Kidney epithelial cell (primary cell): ENCODE measurements at regions not wholly inside any gene's neighbourhood (a gene's known extent, or its start where the extent isn't known, plus 50 kb on each side); places are given as distances from the start of the nearest gene placed in this dataset.

ENCODE experiments used
- DNase-seq: peaks from one replicate; pipeline ENCODE4 v3.0.0-alpha.2; 2010; ENCODE audit warnings: low read depth
- H3K27me3 ChIP-seq: 2 replicates; pipeline ENCODE4 v1.6.0; 2011; ENCODE audit warnings: low read length; ENCODE audit not compliant: control insufficient read depth, insufficient read depth
- H3K36me3 ChIP-seq: 2 replicates; pipeline ENCODE4 v1.5.1; 2011; ENCODE audit warnings: low read length; ENCODE audit not compliant: control insufficient read depth, insufficient read depth
- H3K4me3 ChIP-seq: 2 replicates; pipeline ENCODE4 v1.5.1; 2011; ENCODE audit warnings: low read depth, mild to moderate bottlenecking, control low read depth, low read length
- TF ChIP-seq, protein P1 (sequence below): IDR thresholded peaks from 2 replicates; pipeline ENCODE4 v1.5.1; 2011; ENCODE audit warnings: mild to moderate bottlenecking, moderate library complexity, low read length, control low read depth, inconsistent platforms; ENCODE audit not compliant: insufficient read depth, poor library complexity, severe bottlenecking

DNA sequence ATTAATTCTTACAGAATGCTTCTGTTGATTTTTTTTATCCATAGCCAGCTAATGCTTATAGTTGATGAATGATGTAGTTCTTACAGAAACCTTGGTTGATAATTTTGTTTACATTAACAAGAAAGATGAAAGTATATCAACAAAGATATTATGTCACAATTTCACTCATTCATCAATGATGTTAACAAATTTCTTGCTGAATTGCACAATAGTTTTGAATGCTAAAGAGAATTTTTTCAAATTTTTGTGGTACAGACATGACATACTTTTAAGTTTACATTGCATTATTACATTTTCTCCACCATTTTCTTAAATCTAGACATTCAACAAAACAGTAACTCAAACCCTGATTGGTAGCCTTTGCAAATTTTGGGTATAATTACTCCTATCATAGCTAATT, 236.3 kb downstream of the FOXD2 start:
- H3K4me3 ChIP-seq = no peak overlapping the region
- H3K27me3 ChIP-seq = peaks cover 9% of the 10 kb centered on the region
- TF ChIP-seq, protein P1, sequence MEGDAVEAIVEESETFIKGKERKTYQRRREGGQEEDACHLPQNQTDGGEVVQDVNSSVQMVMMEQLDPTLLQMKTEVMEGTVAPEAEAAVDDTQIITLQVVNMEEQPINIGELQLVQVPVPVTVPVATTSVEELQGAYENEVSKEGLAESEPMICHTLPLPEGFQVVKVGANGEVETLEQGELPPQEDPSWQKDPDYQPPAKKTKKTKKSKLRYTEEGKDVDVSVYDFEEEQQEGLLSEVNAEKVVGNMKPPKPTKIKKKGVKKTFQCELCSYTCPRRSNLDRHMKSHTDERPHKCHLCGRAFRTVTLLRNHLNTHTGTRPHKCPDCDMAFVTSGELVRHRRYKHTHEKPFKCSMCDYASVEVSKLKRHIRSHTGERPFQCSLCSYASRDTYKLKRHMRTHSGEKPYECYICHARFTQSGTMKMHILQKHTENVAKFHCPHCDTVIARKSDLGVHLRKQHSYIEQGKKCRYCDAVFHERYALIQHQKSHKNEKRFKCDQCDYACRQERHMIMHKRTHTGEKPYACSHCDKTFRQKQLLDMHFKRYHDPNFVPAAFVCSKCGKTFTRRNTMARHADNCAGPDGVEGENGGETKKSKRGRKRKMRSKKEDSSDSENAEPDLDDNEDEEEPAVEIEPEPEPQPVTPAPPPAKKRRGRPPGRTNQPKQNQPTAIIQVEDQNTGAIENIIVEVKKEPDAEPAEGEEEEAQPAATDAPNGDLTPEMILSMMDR = no peak
- no peaks in the 10 kb centered on the region for H3K36me3 ChIP-seq
- DNase-seq = no peak

DNA sequence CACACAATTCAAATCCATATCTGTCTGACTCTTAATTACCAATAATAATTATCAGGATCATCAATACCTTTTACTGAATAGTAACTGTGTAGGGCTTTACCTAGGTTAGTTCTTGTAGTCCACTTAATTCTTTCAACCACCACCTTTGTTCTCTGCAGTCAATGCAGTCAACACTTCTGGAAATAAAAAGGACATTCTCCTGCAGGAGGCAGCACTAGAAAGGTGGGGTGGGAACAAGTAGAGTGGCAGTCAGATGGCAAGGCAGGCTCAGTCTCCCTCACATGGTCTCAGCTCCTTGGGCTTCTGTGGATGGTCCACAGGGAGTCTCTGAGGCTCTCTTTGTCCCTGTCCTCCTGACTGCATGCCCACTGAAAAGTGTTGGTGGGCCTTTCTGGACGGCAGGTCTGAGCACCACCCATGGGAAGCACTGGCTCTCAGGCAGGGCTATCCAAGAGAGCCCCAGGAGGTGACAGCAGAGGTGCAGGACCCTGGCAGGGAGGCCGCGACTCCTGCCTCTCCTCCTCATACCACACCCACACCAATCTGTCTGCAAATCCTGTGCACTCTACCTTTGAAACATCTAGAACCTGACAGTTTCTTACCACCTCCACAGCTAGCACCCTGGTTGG, 237.3 kb downstream of the FOXD2 start:
- H3K4me3 ChIP-seq = no peak overlapping the region
- TF ChIP-seq, protein P1 = no peak

DNA sequence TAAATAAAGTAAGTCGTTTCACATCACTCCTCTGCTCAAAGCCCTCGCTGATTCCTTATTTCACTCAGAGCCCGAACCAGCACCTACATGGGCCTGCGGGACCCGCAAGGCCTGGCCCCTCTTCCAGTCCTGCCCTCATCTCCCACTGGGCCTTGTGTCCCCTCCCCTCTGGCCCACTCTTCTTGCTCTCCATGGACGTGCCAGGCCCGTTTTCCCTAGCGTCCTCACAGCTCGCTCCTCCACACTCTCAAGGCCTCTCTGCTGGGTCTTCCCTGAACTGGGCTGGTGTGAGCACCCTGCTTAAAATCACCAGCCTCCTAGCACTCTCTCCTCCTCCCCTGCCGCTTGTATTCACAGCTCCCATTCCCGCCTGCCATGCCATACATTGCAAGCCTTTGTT, 237.9 kb downstream of the FOXD2 start:
- TF ChIP-seq, protein P1 = no peak
- Histone ChIP-seq H3K27me3 (peaks cover 9% of the 10 kb centered on the region), H3K36me3 (no peaks in the 10 kb centered on the region), H3K4me3 (no peak overlapping the region)
- DNase-seq = no peak

More for the DNA sequence above, 237.3 kb downstream of the FOXD2 start:
- H3K27me3 ChIP-seq = peaks cover 9% of the 10 kb centered on the region
- DNase-seq = no peak
- no peaks in the 10 kb centered on the region for H3K36me3 ChIP-seq

DNA sequence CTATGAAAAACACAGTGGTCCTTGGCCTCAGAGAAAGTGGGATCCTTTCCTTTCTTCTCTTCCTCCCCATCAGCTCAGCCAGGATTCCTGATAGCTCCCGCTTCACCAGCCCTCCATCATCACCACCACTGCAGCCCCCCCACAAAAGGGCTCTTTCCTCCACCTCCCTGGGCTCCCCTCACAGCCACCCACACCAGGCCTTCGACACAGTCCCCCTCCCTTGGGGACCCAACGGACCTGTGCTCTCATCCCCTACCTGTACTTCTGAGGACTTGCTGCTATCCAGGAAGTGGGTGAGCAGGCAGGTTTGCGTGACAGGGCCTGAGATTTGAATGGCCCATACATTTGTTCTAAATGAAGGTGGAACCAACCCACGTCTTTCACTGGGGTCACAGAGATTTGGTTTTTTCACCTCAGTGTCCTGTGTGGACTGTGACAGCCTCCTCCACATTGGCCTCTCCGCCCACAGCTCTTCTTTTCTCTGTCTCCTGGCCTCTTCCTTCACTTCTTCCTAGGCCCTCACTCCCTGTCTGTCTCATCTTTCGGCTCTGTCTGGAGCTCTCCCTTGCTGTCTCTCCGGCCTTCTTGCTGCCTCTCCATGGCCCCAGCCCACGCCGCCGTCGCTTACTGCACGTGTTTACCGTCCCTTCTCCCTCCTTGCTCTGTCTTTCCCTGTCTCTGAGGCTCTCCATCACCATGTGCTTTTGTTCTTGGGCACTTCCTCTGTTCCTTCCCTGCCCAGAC, 238.6 kb downstream of the FOXD2 start:
- Histone ChIP-seq H3K36me3 (no peaks in the 10 kb centered on the region), H3K27me3 (peaks cover 9% of the 10 kb centered on the region), H3K4me3 (no peak overlapping the region)
- TF ChIP-seq, protein P1 = no peak
- DNase-seq = no peak

DNA sequence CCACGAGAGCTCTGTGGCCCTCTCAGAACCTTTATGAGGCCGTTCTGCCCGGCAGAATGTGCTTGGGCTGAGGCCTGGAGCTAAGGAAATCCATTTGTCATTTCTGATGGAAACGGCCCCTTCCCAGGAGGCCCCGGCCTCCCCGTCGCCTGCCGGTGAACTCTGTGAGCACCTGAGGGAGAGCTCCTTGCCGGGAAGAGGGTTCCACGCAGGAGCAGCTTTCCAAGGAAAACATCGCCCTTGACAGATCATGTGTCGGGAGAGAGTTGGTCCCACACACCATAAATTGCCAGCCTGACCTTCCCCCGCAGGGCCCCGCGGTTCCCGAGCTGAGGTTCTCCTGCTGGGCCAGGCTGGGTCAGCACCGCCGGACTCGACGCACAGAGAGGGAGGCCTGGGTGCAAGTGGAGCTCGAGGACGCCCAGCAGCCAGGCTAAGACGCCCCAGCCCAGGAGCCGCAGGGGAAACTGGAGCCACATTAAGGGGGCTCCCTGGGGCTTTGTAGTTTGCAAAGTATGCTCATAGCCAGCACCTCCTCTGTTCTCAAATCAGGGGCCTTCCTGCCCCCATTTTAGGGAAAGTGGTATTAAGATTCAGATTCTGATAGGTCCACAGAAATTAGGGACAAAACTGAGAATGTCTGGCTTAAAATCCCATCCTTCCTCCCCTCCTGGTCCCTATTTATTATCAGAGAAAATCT, 239.5 kb downstream of the FOXD2 start:
- TF ChIP-seq, protein P1 = no peak
- Histone ChIP-seq H3K36me3 (no peaks in the 10 kb centered on the region), H3K27me3 (peaks cover 9% of the 10 kb centered on the region), H3K4me3 (no peak overlapping the region)
- DNase-seq = no peak
